Stimulated activated CD8-positive, alpha-beta memory T cell treated with anti-CD3 and anti-CD28 coated beads, Interleukin-4, amount 100 ng/mL, for 24 hours (primary cell): ENCODE measurements at regions not wholly inside any gene's neighbourhood (a gene's known extent, or its start where the extent isn't known, plus 50 kb on each side); places are given as distances from the start of the nearest gene placed in this dataset.

Source experiments
- DNase-seq: peaks from one replicate; pipeline ENCODE4 v3.0.0-alpha.2; 2020; ENCODE audit warnings: low read depth

DNA sequence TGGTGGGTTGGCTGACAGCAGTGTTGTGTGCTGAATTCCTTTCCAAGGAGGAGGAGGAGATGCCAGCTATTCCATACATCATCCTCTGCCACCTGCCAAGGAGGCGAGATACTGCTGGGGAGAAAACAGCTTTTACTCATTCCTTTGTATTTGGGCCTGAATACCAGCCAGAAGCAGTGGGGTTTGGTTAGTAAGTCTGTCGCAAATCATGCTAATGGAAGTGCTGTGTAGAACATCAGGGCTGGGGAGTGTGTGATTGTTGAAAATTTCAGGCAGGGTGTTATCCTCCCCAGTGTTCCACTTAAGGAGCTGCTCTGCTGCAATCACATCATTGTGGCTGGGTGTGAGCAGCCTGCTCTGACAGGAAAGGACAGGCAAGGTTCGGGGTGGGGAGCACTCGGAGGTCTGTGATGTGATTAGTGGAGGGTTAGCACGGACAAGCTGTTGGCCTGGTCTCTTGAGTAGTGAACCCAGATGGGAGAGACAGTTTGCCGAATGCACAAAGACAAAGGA, 128.2 kb upstream of the DLX2 start:
- no peak for DNase-seq

- DNase-seq, result no peak
Measured at GRCh38 chr2:172231508-172231907, 128.8 kb upstream of the DLX2 start.

DNA sequence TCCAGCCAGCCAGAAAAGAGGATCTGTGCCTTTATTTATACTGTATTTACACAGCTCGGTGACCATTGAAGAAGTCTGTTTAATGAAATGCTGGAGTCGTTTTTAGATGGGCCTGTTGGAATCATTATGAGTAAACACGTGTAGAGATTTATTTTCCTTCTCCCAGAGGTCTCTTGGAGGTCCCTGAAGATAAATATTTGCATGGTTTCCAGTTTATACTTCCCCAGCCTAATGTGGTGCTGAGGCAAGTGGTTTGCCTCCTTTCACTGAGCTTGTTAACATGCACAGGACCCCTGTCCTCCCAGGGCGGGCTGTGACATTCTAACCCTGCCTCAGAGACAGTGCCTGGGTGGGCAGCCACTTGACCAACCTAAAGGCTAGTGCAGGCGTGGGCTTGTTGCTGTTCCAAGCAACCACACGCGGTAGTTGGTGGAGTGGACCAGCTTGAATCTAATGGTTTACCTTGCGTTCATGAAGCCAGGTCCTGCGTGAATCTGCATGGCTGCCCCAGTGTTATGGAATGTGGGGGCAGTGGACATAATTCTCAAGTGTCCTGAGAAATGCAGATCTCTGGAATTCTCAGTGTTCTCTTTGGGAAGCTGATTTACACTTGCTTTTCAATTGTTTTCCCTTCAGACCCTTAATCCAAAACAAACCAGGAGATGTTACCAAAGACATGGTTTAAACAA, 130.2 kb upstream of the DLX2 start:
- DNase-seq, result no peak

GRCh38 chr2:172233987-172234715, 131.5 kb upstream of the DLX2 start:
- DNase-seq, result no peak

- DNase-seq, result no peak
Measured at GRCh38 chr2:172234716-172235691, 132.3 kb upstream of the DLX2 start.

- no peak for DNase-seq
Measured at GRCh38 chr2:172239944-172240590, 137.4 kb upstream of the DLX2 start.

GRCh38 chr2:172241222-172241621, 138.5 kb upstream of the DLX2 start:
- DNase-seq, result no peak

DNA sequence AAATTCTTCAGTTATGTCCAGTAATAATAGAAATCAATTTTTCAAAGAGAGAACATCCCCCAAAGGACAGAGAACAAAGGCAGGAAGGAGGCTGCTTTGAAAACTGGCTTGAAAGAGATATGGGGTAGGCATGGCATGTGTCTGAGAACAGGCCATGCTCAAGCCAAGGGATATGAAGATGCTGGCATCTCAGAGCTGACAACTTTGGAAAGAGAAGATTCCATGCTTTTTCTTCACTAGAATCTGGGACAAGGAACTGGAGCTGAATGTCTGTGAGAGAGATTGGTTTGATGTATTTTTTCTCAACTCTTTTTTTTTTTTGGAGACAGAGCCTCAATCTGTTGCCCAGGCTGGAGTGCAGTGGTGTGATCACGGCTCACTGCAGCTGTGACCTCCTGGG, 139.8 kb upstream of the DLX2 start:
- no peak for DNase-seq

DNA sequence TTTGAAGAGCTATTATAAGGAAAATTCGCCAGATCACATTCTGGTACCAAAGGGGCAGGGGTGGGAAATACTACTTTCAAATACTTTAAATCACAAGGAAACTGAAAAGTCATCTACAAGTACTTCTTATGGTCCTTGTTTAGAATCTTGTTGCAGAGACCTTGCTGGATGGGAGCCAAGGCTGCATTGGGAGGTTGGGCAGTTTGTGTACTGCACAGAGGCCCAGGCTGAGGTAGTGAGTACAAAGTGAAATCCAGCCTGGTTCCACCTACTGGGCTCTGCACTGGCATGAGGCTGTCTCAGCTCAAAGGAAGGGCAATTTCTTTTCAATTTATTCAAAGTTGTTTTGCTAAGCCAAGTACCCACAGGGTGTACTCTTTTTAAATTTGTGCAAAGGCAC, 140.3 kb upstream of the DLX2 start:
- DNase-seq, result no peak

- no peak for DNase-seq
Measured at GRCh38 chr2:172244419-172245130, 141.9 kb upstream of the DLX2 start.

DNA sequence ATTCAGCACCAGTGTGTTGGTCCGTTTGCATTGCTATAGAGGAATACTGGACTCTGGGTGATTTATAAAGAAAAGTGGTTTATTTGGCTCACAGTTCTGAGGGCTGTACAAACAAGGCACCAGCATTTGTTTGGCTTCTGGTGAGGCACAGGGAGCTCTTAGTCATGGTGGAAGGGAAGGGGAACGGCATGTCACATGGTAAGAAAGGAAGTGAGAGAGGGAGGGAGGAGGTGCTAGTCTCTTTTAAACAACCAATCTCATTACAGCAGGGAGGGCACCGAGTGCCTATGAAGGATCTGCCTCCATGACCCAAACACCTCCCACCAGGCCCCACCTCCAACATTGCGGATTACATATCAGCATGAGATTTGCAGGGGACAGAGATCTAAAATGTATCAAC, 143.9 kb upstream of the DLX2 start:
- DNase-seq, result no peak

DNA sequence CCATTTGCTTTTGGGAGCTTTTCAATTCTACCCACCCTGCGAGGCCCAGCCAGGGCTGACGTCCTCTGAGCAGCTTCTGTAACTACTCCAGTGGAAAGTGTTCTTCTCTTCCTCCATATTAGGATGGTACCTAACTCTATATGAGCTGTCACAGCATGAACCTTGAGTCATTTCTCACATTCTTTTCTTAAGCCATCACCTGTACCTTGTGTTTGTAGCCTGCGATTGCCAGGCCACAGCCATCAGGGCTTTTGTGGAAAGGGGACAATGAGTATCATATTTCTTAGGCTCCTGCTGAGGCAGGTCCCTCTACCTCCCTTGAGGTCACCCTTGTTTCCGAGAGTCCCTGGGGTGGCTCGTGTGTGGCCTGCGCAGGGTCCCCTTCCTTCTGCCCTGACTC, 144.5 kb upstream of the DLX2 start:
- no peak for DNase-seq

DNA sequence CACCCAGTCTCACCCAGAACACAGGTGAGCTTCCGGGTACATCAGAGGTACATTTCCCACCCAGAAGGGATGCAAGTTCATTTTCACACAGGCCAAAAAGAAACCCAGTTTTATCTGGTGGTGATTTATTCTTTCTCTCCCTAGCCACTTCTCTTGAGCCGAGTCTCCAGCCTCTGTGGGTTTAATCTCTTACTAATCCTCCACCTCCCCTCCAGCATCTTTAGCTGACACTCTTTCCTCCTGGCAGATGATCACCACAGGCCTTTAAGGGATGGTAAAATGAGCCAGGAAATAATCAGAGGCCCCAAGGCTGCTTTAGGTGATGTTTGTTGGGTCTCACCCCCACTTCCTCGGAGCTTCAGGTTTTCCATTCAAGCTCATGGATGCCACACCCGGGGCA, 145.7 kb upstream of the DLX2 start:
- no peak for DNase-seq

GRCh38 chr2:172248785-172249187, 146.1 kb upstream of the DLX2 start:
- no peak for DNase-seq

DNA sequence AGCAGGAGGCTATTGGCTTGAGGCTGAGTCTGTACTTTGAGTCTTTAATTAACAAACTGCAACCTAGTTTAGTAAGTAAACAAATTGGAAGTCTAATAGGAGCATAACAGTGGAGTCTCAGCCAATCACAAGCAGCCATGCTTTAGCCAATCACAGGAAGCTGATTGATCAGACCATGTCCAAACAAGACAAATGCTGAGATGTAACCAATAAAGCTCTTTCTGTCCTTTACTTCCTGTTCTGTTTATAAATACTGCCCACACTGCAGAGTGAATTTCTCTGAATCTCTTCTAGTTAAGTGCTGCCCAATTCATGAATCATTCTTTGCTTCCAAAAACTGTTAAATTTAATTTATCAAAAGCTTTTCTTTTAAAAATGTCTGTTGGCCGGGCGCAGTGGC, 146.6 kb upstream of the DLX2 start:
- DNase-seq, result no peak

- no peak for DNase-seq
Measured at GRCh38 chr2:172249986-172250385, 147.3 kb upstream of the DLX2 start.

DNA sequence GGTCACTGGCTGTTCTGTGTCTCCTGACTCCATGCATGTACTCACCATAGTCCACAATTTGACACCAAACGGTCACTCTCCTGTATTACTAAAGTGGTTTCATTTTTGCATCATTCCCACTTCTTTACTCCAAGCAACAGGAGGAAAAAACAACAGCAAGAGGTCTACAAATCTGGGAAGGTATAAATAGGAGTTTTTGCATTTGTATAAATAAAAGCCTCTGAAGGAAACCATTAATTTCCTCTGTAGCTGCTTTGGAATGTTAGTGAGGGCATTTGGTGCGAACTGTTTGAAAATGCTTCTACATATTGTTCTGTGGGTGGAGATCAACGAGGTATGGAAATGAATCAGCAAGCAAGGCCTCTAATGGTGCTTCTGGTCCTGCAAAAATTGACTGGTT, 148.5 kb upstream of the DLX2 start:
- no peak for DNase-seq

DNA sequence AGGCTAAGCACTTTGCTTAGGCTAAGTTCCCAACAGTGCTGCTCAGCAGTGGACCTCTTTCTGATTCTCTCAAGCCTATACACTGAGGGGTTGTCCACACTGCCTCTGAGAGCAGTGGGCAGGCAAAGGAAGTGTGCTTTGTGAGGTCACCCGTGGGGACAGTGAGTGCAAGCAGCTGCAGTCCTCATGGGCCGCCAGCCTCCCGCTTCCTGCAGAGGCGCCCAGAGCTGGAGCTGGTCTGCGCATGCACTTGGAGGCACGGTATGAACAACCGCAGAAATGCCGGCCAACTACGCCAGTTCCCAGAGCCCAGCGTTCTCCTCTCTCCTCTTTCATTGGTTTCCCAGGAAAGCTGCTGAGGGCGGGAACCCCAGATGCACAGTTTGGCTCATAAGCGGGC, 149.5 kb upstream of the DLX2 start:
- no peak for DNase-seq

GRCh38 chr2:172253190-172254052, 150.7 kb upstream of the DLX2 start:
- DNase-seq, result peak; percentile 61

GRCh38 chr2:172256886-172257285, 154.2 kb upstream of the DLX2 start:
- no peak for DNase-seq
